Endothelial cell of umbilical vein (primary cell): ENCODE measurements at regions not wholly inside any gene's neighbourhood (a gene's known extent, or its start where the extent isn't known, plus 50 kb on each side); places are given as distances from the start of the nearest gene placed in this dataset.

Experiments used
- EZH2 ChIP-seq: IDR thresholded peaks from 2 replicates; pipeline ENCODE4 v1.6.1; 2012; ENCODE audit warnings: borderline replicate concordance, low read depth, mild to moderate bottlenecking, moderate library complexity, low read length, inconsistent platforms; ENCODE audit not compliant: severe bottlenecking
- JUN ChIP-seq: IDR thresholded peaks from 2 replicates; pipeline ENCODE4 v1.6.1; 2011; ENCODE audit warnings: borderline replicate concordance, low read depth; ENCODE audit not compliant: insufficient read length, insufficient read depth
- POLR2AphosphoS5 ChIP-seq: IDR thresholded peaks from 2 replicates; pipeline ENCODE4 v1.6.1; 2012; ENCODE audit warnings: low read depth, mild to moderate bottlenecking, control low read depth, low read length, moderate library complexity; ENCODE audit not compliant: insufficient read depth
- TF ChIP-seq, protein P1 (sequence below), 2 donors: IDR thresholded peaks; 1 replicate in 1 of 2; 2 replicates in 1 of 2; pipeline ENCODE4 v1.5.1; 2011; ENCODE audit warnings: low read length in 2 of 2, mild to moderate bottlenecking in 2 of 2, moderate library complexity in 2 of 2, control low read depth in 1 of 2, inconsistent platforms in 1 of 2, low read depth in 1 of 2; ENCODE audit not compliant: insufficient read depth in 1 of 2; ENCODE audit errors: extremely low read depth in 1 of 2

DNA sequence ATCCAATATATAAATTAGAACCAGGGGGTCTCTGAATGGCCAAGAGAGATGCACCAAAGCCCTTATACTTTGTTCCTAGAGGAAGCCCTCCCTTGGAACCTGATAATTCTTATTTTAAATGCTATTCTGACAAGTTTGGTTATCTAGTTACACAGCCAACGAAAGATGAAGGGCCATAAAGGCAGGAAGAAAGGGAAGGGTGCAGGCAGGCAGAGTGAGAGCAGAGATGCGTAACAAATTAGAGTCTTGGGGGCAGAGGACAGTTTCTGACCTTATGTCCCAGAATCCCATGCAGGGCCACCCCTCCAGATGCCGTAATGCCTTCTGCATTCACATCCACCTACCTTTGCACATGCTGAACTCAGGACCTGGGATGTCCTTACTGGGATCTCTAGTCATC is 344.6 kb upstream of the ARID1B start:
- TF ChIP-seq JUN (no peak), EZH2 (no peak), POLR2AphosphoS5 (no peak)
- TF ChIP-seq, protein P1, sequence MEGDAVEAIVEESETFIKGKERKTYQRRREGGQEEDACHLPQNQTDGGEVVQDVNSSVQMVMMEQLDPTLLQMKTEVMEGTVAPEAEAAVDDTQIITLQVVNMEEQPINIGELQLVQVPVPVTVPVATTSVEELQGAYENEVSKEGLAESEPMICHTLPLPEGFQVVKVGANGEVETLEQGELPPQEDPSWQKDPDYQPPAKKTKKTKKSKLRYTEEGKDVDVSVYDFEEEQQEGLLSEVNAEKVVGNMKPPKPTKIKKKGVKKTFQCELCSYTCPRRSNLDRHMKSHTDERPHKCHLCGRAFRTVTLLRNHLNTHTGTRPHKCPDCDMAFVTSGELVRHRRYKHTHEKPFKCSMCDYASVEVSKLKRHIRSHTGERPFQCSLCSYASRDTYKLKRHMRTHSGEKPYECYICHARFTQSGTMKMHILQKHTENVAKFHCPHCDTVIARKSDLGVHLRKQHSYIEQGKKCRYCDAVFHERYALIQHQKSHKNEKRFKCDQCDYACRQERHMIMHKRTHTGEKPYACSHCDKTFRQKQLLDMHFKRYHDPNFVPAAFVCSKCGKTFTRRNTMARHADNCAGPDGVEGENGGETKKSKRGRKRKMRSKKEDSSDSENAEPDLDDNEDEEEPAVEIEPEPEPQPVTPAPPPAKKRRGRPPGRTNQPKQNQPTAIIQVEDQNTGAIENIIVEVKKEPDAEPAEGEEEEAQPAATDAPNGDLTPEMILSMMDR (IDR thresholded peaks at IDR 0.05; ENCODE audit: extremely low read depth in 1 of 2, insufficient read depth in 1 of 2, low read depth in 1 of 2, low read length in 2 of 2), result no peak
